Muscle of back (tissue), 3 donors: ENCODE measurements at regions not wholly inside any gene's neighbourhood (a gene's known extent, or its start where the extent isn't known, plus 50 kb on each side); places are given as distances from the start of the nearest gene placed in this dataset.
"Not testable (repeated sequence)": the region's sequence is repeated elsewhere in the genome, so short reads cannot be mapped to it uniquely, and the experiment has no call there.

Experiments
- DNase-seq, 3 donors: peaks; one replicate each; pipeline versions ENCODE4 v3.0.0 to v3.0.0-alpha.2; 2013

DNA sequence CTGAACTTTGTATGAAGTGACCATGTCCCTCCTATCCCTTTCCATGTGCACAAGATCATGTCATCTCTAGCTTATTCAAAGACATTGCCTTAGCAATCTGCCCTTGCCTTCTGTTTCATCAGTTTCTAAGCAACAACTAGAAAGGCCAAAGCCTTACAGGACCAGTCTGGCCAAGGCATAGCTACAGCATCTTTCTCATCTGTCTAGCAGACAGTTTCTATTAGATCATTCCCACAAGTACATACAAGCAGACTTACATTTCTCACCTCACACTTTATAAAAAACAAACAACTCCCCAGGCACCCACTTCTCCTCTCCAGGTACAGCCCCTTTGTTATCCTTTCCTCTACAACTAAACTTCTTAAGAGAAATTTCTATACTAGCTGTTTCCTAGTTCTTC lies 188.7 kb upstream of the AADAT start:
- no peak for DNase-seq

DNA sequence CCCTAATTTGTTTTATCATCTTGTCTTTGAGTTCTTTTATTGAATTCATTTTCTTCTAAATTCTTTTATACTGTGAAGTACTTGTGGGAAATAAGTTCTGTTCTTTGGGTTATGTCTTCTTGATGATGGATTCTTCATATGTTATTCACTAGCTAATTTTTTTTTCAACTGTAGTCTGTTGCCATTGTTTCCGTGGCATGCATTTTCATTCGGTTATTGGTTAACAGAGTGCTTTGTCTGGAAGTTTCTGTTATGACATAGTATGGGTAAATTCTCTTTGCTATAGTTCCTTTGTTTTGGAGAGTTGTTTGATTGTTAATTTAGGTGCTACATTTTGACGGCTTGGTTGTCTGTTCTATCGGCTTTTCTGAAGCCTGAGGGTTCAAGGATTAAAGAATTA lies 184.9 kb upstream of the AADAT start:
- DNase-seq: no peak

DNA sequence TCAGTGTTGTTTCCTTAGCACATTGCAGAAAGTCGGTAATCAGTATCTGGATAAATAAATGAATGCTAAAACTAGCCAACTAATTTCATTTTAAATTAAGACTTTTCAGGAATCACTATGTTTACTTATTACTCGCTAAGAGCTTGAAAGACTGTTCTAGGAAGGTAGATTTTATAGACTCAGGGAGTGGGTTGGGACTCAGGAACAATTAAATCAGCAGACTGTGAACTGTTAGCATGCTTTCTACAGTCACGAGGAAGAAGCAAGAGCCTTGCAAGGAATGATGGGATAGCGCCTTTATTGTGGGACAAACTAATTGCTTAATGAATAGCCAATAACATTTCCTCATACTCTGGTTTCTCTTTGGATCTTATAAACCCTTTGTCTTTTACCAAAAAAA lies 183.2 kb upstream of the AADAT start:
- no peak for DNase-seq

DNA sequence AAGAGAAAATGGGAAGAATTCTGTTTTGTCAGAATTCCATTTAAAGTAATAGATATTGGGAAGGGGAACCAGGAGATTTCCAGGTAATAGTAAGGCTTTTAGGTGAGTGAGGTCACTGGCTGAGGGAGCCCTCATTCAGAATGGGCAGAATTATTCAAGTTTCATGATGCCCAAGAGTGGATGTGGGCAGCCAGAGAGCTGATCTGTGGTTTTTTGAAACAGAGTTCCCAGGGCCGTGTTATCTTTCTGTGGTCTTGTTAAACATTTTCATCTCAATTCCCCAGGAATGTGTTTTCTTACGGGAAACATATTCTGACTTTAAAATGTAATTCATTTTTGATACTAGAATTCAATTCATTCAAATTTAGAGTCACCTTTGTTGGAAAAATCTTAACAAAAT lies 182.0 kb upstream of the AADAT start:
- no peak for DNase-seq

DNA sequence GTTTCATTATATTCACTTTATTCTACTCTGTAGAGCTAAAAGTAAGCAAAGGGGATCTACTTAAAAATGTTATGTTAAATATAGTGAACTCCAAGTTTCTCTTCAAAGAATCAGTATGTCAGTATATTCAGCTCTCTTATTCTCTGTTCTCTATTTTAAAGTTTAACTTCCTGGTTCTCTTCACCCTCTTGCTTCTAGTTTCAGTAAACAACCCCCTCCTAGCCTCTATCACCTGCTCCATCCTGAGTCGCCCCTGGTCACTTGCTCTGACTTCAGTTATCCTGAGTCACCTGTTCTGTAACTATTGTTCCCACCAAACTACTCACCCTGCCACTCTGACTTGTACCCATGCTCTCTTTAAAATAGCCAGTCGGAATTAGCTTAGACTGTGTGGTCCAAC lies 180.9 kb upstream of the AADAT start:
- no peak for DNase-seq

DNA sequence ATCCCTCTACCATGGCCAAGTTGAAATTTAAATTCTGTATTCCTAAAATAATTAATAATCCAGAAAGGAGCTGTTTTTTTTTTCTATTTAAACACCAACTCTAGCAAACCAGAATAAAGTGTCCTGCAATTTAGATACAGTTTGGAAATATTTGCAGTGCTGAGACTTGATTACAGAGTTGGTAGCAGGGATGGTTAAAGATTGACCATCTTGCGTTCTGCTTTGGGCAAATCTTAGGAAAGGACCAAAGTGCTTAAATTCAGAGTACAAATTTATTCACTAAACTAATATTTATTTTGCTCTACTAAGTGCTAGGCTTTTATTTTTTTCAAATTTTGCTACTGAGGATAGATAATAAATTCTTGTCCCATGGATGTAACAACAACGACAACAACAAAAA lies 180.2 kb upstream of the AADAT start:
- DNase-seq: no peak

DNA sequence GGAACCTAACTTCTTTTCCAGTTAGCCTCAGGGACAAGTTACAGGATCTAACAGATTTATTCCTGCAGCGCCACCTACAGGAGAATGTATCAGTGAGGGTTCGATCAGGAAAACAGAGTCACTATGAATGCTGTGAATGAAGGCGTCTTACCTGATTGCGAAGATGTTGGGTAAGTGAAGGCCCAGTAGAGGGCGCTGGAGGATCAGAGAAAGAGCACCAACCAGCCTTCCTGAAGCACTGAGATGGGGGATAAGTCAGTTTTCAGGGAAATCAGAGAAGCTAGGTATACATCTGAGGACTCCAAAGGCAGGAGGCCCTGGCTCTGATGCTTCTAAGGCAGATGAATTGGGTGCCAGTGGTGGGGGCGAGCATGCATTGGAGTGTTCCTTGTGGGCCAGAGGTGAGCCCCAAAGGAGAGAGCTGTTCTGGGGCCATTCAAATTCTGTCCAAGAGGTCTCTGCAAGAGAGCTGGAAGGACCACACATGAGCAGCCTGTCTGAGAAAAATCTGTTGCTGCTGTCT lies 169.9 kb upstream of the AADAT start:
- DNase-seq: peak; percentile 73 to 83 (median 83)

DNA sequence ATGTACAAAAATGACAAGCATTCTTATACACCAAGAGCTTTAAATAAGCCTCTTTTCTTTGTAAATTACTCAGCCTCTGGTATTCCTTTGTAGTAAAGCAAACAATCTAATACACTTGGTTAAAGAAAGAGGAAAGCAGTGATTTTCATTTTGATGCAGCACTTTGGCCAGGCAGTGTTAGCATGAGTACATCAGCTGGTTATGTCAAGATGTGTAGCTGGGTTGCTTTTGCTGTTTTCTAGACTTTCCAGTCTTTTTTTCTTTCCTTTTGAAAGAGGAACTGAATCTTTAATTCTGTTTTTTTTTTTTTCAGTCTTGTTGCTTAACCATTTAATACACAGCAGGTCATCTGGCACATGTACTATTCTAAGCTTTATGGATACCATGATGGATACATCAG lies 167.1 kb upstream of the AADAT start:
- no peak for DNase-seq

DNA sequence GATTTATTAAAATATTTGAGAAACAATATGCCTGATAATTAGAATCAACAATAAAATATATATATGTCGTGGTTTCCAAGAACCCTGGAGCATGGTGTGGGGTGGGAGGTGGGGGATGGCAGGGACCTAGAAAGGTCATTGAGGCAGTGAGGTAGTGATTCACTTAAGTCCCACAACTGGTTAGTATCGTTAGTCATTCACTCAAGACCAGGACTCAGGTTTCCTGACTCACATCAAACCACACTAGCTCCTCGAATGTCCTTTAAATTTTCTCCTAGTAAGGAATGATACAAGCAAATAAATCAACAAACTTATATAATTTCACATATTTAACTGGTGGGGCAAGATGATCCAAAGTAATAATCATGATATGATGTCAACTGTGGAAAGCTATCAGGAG lies 158.8 kb upstream of the AADAT start:
- DNase-seq: no peak

DNA sequence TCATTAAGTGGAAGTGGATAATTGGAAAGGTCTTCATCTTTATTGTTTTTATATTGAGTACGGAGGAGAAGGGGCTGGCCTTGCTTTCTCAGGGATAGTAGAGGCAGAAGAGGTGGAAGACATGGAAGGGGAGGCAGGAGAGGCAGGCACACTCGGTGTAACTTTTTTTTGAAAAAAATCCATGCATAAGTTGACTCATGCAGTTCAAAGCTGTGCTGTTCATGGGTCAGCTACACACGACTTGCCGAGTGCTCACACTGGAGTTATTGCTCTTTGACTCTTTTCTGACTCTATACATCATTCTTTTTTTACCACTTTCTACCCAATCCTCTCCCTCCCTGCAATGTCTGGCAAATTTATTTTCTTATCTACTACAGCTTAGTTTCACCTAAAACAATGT lies 158.3 kb upstream of the AADAT start:
- DNase-seq: no peak

DNA sequence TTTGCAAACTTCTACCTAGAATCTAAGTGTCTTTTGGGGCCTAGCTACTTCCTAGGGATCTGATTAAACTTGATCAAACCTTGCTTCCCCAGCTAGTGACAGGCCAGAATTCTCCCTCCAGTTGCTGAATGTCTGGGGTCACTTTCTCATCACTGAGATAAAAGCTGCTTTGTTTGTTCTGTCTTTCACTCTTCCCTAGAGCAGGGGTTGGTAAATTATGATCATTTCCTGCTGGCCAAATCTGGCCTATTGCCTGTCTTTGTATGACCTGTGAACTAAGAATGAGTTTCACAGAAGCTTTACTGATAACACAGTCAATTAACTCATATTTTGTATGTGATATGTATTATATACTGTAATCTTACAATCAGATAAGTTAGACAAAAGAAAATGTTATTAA lies 157.8 kb upstream of the AADAT start:
- no peak for DNase-seq

DNA sequence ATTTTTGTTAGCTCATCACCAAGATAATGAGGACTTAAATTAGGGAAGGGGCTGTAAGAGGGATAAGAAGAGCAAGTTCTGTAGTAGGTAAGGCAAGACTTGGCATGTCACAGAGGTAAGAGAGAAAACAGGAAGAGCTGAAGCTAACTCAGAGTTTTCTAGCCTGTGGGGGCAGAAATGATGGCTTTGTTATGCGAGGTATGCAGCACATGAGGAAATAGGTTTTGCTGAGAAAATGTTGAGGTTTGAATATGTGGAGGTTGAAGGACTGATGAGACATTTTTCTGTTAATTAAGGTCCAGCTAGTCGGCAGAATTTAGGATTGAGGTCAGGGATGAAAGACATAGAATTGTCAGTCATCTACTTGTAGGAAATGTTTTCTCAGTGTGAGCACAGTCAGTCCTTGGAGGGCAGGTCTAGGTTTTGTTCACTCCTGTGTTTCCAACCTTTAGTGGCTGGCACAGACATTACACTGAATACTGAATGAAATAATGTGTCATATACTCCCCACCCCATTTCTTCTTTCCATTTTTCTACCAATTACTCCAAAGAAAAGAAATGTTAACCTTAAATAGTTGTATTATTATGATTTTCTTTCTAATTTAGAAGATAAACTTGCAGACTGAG lies 154.0 kb upstream of the AADAT start:
- no peak for DNase-seq

DNA sequence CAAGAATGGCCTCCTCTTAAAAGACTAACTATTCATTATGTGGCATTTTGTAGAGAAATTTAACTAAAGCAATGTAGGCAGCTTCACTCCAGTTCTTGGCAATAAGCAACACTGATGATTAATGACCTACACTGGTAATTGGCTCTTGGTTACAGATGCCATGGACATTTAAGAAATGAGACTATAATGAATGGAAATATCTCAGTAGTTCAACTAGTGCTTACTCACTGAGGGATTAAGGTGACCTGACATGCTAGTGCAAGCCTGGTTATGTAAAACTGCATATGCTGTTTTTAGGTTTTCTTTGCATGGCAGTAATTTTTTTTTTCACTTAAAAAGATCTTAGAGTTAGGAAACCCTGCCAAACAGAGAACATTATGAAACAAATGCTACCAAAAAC lies 152.7 kb upstream of the AADAT start:
- DNase-seq: no peak

DNA sequence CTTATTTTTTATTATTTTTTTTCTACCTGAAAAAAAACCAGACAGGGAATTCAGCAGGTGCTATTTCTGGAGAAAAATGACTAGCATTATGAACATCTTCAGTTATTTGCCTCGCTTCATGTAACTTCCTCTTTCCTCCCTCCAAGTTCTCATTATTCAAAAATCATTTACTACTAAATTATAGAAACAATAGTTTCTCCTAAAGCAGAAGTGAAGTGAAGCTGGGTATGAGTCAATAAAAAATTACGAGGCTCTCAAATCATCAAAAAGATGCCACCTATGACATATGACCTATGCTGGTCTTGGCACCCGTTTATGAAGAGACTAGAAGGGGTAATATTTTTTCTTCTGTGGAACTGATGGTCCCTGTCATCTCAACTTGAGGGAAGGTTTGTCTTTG lies 145.0 kb upstream of the AADAT start:
- DNase-seq: no peak

DNA sequence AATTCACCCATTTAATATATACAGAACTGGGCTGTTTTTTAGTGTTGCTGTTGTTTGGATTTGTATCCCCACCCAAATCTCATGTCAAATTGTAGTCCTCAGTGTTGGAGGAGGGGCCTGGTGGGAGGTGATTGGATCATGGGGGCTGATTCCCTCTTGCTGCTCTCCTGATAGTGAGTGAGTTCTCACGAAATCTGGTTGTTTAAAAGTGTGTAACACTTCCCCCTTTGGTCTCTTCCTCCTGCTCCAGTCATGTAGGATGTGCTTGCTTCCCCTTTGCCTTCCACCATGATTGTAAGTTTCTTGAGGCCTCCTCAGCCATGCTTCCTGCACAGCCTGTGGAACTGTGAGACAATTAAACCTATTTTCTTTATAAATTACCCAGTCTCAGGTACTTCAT lies 141.6 kb upstream of the AADAT start:
- no peak for DNase-seq

DNA sequence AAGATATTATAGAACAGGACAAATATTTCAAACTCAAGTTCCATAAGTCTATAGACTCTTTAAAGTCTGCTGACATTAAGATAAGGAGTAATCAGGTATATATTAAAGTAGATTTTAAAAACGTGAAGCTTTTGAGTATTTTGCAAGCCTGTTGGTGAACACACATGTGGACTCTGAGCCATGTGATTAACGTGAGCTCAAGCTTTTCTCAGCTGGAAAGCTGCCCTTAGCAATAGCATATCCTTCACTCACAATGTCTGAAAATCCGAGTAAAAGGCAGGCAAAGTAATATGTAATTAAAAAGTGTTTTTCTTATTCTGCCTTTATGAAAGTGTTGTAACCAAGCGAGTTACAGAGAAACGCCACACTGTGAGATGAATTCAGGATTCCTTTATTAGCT lies 140.5 kb upstream of the AADAT start:
- no peak for DNase-seq

DNA sequence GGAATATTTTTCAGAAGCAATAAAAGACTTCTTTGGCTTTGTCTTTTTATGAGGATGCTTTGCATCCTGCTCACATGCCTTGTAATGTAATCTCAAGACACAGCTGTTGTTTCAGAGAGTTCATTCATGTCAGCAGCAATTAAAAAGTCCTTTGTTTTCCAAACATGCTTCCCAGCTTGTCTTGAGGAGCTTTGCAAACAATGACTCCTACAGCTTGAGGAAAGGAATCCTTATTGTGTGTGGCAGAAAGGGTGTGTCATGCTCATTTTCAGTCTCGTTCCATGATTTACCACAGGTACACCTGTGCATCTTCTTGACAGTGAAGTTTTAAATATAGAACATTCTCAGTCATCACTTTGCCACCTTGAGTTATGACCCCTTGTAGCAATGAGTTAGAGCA lies 139.2 kb upstream of the AADAT start:
- no peak for DNase-seq

DNA sequence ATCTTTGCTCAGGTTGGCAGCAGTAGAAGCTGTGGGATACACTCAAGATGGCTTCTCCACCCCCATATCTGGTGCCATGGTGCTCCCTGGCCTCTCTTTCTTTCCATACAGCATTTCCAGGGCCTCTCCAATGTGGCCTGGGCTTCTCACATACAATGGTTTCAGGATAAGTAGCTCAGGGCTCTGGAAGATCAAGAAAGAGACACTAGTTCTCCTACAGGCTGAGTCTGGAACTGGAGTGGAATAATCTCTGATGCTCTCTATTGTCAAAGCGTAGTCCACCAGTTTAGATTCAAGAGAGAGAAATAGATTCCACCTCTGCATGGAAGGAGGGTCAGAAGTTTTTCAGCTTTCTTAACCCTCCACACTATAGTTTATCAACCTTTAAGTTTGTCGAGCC lies 138.2 kb upstream of the AADAT start:
- DNase-seq: no peak

DNA sequence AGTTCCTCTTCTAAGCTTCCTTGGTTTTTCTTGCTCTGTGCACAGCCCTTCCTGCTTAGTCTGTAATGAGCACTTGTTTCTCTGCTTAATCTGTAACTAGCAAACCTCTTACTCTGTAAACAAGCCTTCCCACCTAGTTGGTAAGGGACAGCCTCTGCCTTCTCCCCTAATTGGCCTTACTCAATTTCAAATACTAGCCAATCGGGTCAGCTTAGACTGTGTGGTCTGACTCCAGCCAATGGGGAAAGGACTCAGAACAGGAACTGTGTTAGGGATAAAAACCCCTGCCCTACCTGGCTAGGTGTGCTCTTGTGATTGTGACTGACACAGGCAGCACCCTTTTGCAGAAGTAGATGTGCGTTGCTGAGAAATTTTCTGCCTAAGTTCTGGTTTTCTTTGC lies 136.5 kb upstream of the AADAT start:
- DNase-seq: no peak

DNA sequence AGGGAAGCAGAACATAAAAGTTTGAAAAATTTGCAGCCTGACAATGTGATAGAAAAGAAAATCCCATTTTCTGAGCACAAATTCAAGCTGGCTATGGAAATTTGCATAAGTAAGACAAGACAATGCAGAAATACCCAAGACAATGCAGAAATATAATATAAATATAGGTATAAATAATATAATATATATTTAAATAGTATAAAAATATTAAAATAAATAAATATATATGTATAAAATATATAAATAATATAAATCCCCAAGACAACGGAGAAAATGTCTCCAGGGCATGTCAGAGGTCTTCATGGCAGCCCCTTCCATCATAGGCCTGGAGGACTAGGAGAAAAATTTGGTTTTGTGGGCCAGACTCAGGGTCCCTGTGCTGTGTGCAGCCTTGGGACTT lies 125.0 kb upstream of the AADAT start:
- DNase-seq: no peak

DNA sequence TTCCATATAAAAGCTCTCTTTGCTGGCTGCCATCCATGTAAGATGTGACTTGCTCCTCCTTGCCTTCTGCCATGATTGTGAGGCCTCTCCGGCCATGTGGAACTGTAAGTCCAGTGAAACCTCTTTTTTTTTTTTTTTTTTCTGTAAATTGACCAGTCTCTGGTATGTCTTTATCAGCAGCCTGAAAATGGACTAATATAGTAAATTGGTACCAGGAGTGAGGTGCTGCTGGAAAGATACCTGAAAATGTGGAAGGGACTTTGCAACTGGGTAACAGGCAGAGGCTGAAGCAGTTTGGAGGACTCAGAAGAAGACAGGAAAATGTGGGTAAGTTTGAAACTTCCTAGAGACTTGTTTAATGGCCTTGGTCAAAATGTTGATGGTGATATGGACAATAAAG lies 124.3 kb upstream of the AADAT start:
- no peak for DNase-seq

DNA sequence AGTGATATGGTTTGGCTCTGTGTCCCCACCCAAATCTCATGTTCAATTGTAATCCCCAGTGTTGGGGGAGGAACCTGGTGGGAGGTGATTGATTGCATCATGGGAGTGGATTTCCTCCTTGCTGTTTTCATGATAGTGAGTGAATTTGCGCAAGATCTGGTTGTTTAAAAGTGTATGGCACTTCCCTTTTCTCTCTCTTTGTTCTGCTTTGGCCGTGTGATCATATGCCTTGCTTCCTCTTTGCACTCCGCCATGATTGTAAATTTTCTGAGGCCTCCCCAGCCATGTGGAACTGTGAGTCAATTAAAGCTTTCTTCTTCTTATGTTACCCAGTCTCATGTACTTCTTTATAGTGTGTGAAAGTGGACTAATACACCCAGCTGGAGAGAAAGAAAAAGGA lies 113.0 kb upstream of the AADAT start:
- no peak for DNase-seq

DNA sequence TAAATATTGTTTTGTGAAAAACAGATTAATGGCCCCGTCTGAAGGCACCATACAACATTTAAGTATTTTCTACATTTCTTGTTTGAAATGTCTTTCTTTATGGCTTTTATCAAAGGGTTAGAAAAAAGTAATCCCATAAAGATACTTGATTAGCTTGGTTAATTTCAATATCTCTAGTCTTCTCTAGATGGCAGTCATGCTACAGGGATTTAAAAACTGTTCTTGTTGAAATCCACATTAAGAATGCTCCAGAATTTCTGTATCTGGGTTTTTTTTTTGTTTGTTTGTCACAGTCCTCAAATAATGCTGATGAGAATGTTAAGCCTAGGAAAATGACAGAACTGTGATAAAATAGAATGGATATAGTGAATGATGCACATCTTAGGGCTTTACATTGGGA lies 109.0 kb upstream of the AADAT start:
- peak in 1 of 3 donors; percentile 0 for DNase-seq

DNA sequence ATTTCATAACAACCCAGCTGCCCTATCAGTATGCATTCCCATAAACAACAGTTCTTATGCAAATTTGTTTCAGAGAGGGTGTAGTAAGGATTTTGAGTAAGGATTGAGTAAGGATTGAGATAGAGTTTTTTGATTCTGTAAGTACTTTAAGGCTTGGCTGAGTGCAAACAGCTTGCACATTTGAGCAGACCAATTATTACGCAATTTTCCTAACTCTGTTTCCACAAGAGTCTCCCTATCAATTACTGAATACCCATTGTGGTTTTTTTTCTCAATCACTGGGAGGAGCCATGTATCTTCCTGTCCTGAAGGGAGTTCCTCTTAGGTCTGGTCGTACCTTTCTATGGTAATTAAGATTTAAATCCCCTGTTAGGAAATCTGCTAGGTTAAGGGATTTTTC lies 105.0 kb upstream of the AADAT start:
- DNase-seq: not testable (repeated sequence)

DNA sequence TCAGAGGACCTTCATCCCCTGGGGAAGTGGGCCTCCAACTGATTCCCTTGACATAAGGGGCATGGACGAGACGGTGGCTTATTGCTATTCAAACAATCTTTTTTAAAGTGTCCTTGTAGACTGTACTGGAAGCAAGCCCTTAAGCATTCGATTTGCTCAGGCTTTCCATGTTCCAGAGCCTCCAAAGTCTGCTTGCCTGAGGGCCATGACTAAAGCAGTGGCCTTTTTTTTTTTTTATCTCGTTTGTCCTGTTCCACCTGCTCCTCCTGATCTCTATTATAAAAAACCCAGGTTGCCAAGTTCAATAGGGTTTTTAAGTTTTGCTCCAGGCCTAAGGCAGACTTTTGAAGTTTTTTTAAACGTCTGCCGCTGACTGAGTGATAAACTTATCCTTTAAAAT lies 103.7 kb upstream of the AADAT start:
- DNase-seq: no peak
